Neural progenitor cell (in vitro differentiated cells): ENCODE measurements at regions not wholly inside any gene's neighbourhood (a gene's known extent, or its start where the extent isn't known, plus 50 kb on each side); places are given as distances from the start of the nearest gene placed in this dataset.

ENCODE experiments used
- DNase-seq: peaks from one replicate; pipeline ENCODE4 v3.0.0-alpha.2; 2016; ENCODE audit warnings: low spot score
- H2AFZ ChIP-seq: fragments of 200-600 bp; sonication (generic); replicated peaks from 2 replicates; pipeline ENCODE4 v1.6.1; 2016; ENCODE audit warnings: antibody characterized with exemption
- H3F3A ChIP-seq: fragments of 200-600 bp; sonication (generic); 2 replicates; pipeline ENCODE4 v1.6.1; 2016; ENCODE audit warnings: antibody characterized with exemption, low read depth
- H3K27ac ChIP-seq: fragments of 200-600 bp; sonication (generic); 2 replicates; pipeline ENCODE4 v1.5.1; 2016; ENCODE audit warnings: mild to moderate bottlenecking
- H3K27me3 ChIP-seq: fragments of 200-600 bp; sonication (generic); 2 replicates; pipeline ENCODE4 v1.6.1; 2016; ENCODE audit warnings: mild to moderate bottlenecking, moderate library complexity
- H3K36me3 ChIP-seq: fragments of 200-600 bp; sonication (generic); 2 replicates; pipeline ENCODE4 v1.5.1; 2016
- H3K4me1 ChIP-seq: fragments of 200-600 bp; sonication (generic); 2 replicates; pipeline ENCODE4 v1.6.1; 2016; ENCODE audit warnings: mixed run types
- H3K4me2 ChIP-seq: fragments of 200-600 bp; sonication (generic); 2 replicates; pipeline ENCODE4 v1.6.1; 2016
- H3K4me3 ChIP-seq: fragments of 200-600 bp; sonication (generic); 2 replicates; pipeline ENCODE4 v1.5.1; 2016
- H3K79me2 ChIP-seq: fragments of 200-600 bp; sonication (generic); 2 replicates; pipeline ENCODE4 v1.6.1; 2016; ENCODE audit warnings: low read depth
- H3K9ac ChIP-seq: fragments of 200-600 bp; sonication (generic); 2 replicates; pipeline ENCODE4 v1.6.1; 2016
- H3K9me3 ChIP-seq: fragments of 200-600 bp; sonication (generic); 2 replicates; pipeline ENCODE4 v1.5.1; 2016; ENCODE audit warnings: low read depth
- H4K20me1 ChIP-seq: fragments of 200-600 bp; sonication (generic); 2 replicates; pipeline ENCODE4 v1.6.1; 2016; ENCODE audit warnings: low read depth
- H3K27ac Mint-ChIP-seq: 3 replicates; pipeline ENCODE4 v1.8.0; 2021; ENCODE audit warnings: mixed read lengths
- H3K27me3 Mint-ChIP-seq: 2 replicates; pipeline ENCODE4 v1.8.0; 2022; ENCODE audit warnings: low read depth, mild to moderate bottlenecking, inconsistent platforms, moderate library complexity, mixed read lengths; ENCODE audit not compliant: insufficient read depth
- H3K36me3 Mint-ChIP-seq: 3 replicates; pipeline ENCODE4 v1.8.0; 2021; ENCODE audit warnings: mixed read lengths
- H3K4me1 Mint-ChIP-seq: 3 replicates; pipeline ENCODE4 v1.8.0; 2021; ENCODE audit warnings: mixed read lengths
- H3K4me3 Mint-ChIP-seq: 3 replicates; pipeline ENCODE4 v1.8.0; 2021; ENCODE audit warnings: mild to moderate bottlenecking, moderate library complexity, mixed read lengths
- H3K9me3 Mint-ChIP-seq: 3 replicates; pipeline ENCODE4 v1.8.0; 2020; ENCODE audit warnings: mixed read lengths
- CTCF ChIP-seq: fragments of 200-600 bp; sonication (generic); IDR thresholded peaks from 2 replicates; pipeline ENCODE4 v1.5.1; 2017; ENCODE audit warnings: antibody characterized with exemption, mild to moderate bottlenecking
- EZH2 ChIP-seq: fragments of 200-600 bp; sonication (generic); IDR thresholded peaks from 2 replicates; pipeline ENCODE4 v1.6.1; 2017; ENCODE audit warnings: antibody characterized with exemption, mild to moderate bottlenecking, moderate library complexity
- EZH2phosphoT487 ChIP-seq: fragments of 200-600 bp; sonication (generic); IDR thresholded peaks from 2 replicates; pipeline ENCODE4 v1.6.1; 2017; ENCODE audit warnings: antibody characterized with exemption

- peaks cover 19% of the 10 kb centered on the region for H3K4me1 ChIP-seq
- no peak overlapping the region for H3K27ac Mint-ChIP-seq
- TF ChIP-seq EZH2: no peak
- TF ChIP-seq EZH2phosphoT487: no peak
- no peak for TF ChIP-seq CTCF
- H3K9ac ChIP-seq: no peak overlapping the region
- peaks cover 8% of the 10 kb centered on the region for H3K4me1 Mint-ChIP-seq
- no peaks in the 10 kb centered on the region for H3K79me2 ChIP-seq
- H3K4me3 ChIP-seq: no peak overlapping the region
- H3K27me3 ChIP-seq: peaks cover 2% of the 10 kb centered on the region
- no peak overlapping the region for H2AFZ ChIP-seq
- DNase-seq: no peak
- no peak overlapping the region for H3K27ac ChIP-seq
- no peaks in the 10 kb centered on the region for H4K20me1 ChIP-seq
- H3K4me2 ChIP-seq: no peak overlapping the region
- H3K36me3 Mint-ChIP-seq: no peaks in the 10 kb centered on the region
- no peaks in the 10 kb centered on the region for H3K36me3 ChIP-seq
- no peak overlapping the region for H3K4me3 Mint-ChIP-seq
- no peaks in the 10 kb centered on the region for H3K9me3 ChIP-seq
- H3K27me3 Mint-ChIP-seq: peaks cover 3% of the 10 kb centered on the region
- no peaks in the 10 kb centered on the region for H3F3A ChIP-seq
- H3K9me3 Mint-ChIP-seq: no peaks in the 10 kb centered on the region
These were observed 200.3 kb downstream of the LSM5 start for GRCh38 chr7:32289651-32290414.

GRCh38 chr7:32285698-32286097, 204.5 kb downstream of the LSM5 start:
- Histone ChIP-seq H3K4me2 (no peak overlapping the region), H3K9me3 (no peaks in the 10 kb centered on the region), H3K9ac (no peak overlapping the region), H3K27ac (no peak overlapping the region), H3K27me3 (no peaks in the 10 kb centered on the region), H3K4me1 (peaks cover 7% of the 10 kb centered on the region), H4K20me1 (no peaks in the 10 kb centered on the region), H3K4me3 (no peak overlapping the region), H3K79me2 (no peaks in the 10 kb centered on the region), H2AFZ (no peak overlapping the region), H3F3A (no peaks in the 10 kb centered on the region), H3K36me3 (no peaks in the 10 kb centered on the region)
- Mint-ChIP-seq H3K27me3 (peaks cover 8% of the 10 kb centered on the region), H3K4me1 (no peaks in the 10 kb centered on the region), H3K27ac (no peak overlapping the region), H3K9me3 (no peaks in the 10 kb centered on the region), H3K4me3 (no peak overlapping the region), H3K36me3 (no peaks in the 10 kb centered on the region)
- TF ChIP-seq CTCF (no peak), EZH2phosphoT487 (no peak), EZH2 (no peak)
- DNase-seq: no peak

GRCh38 chr7:32283546-32283945, 206.6 kb downstream of the LSM5 start:
- Mint-ChIP-seq H3K4me3 (no peak overlapping the region), H3K9me3 (no peaks in the 10 kb centered on the region), H3K4me1 (no peaks in the 10 kb centered on the region), H3K27me3 (peaks cover 8% of the 10 kb centered on the region), H3K36me3 (no peaks in the 10 kb centered on the region), H3K27ac (no peak overlapping the region)
- DNase-seq: no peak
- H4K20me1 ChIP-seq: no peaks in the 10 kb centered on the region
- H3K9ac ChIP-seq: no peak overlapping the region
- no peaks in the 10 kb centered on the region for H3K9me3 ChIP-seq
- H3K27ac ChIP-seq: no peak overlapping the region
- no peaks in the 10 kb centered on the region for H3K79me2 ChIP-seq
- no peak overlapping the region for H2AFZ ChIP-seq
- H3K27me3 ChIP-seq: peaks cover 6% of the 10 kb centered on the region
- H3K4me2 ChIP-seq: no peak overlapping the region
- no peaks in the 10 kb centered on the region for H3F3A ChIP-seq
- no peaks in the 10 kb centered on the region for H3K36me3 ChIP-seq
- H3K4me3 ChIP-seq: no peak overlapping the region
- TF ChIP-seq CTCF (no peak), EZH2phosphoT487 (no peak), EZH2 (no peak)
- H3K4me1 ChIP-seq: peaks cover 3% of the 10 kb centered on the region
